ENCODE measurements at regions not wholly inside any gene's neighbourhood (a gene's known extent, or its start where the extent isn't known, plus 50 kb on each side); places are given as distances from the start of the nearest gene placed in this dataset.
"Not testable (repeated sequence)": the region's sequence is repeated elsewhere in the genome, so short reads cannot be mapped to it uniquely, and the experiment has no call there.

- Histone ChIP-seq H3K36me3 (ENCODE audit: insufficient read depth in 1 of 2, low read depth in 1 of 2) (no peaks in the 10 kb centered on the region), H3K4me1 (peaks cover 6% of the 10 kb centered on the region), H3K9me3 (no peaks in the 10 kb centered on the region), H3K4me3 (no peak overlapping the region), H3K27ac (peak overlapping the region; percentile 46), H3K27me3 (ENCODE audit: insufficient read depth in 3 of 3, low read length in 2 of 3) (no peaks in the 10 kb centered on the region)
- intact Hi-C loops (cut with DNase I): no loop called here
- TF ChIP-seq CTCF (IDR thresholded peaks at IDR 0.05): no peak
- DNase-seq (no peak), ATAC-seq (no peak)
- WGBS, 3 donors: 35 to 77% (median 72%) methylated on average over 2 of the region's 2 CpGs
Measured at GRCh38 chr6:102154176-102154575, 760.7 kb downstream of the GRIK2 start.

GRCh38 chr6:102154874-102155273 lies 761.4 kb downstream of the GRIK2 start:
- ATAC-seq (peak in 2 of 4 donors; percentile 62 to 69), DNase-seq (no peak)
- H3K4me1 ChIP-seq: peaks cover 6% of the 10 kb centered on the region
- intact Hi-C loops (cut with DNase I): no loop called here
- H3K36me3 ChIP-seq (ENCODE audit: insufficient read depth in 1 of 2, low read depth in 1 of 2): no peaks in the 10 kb centered on the region
- H3K27me3 ChIP-seq (ENCODE audit: insufficient read depth in 3 of 3, low read length in 2 of 3): no peaks in the 10 kb centered on the region
- no peaks in the 10 kb centered on the region for H3K9me3 ChIP-seq
- no peak for TF ChIP-seq CTCF (IDR thresholded peaks at IDR 0.05)
- peak overlapping the region; percentile 46 for H3K27ac ChIP-seq
- no peak overlapping the region for H3K4me3 ChIP-seq
- 32 to 70% (median 33%) methylated on average over 1 of the region's 1 CpG for WGBS, 3 donors

- ATAC-seq; H3K27ac ChIP-seq; H3K27me3 ChIP-seq (ENCODE audit: insufficient read depth in 3 of 3, low read length in 2 of 3); intact Hi-C loops (cut with DNase I); H3K4me3 ChIP-seq; H3K4me1 ChIP-seq; DNase-seq; H3K36me3 ChIP-seq (ENCODE audit: insufficient read depth in 1 of 2, low read depth in 1 of 2); H3K9me3 ChIP-seq: not testable (repeated sequence)
- WGBS, 3 donors: 90 to 91% (median 90%) methylated on average over 14 to 18 of the region's 18 CpGs
Measured at GRCh38 chr6:102169802-102170201, 776.3 kb downstream of the GRIK2 start.

- intact Hi-C loops (cut with DNase I): no loop called here
- ATAC-seq: no peak
- H3K36me3 ChIP-seq (ENCODE audit: insufficient read depth in 1 of 2, low read depth in 1 of 2): no peaks in the 10 kb centered on the region
- H3K27me3 ChIP-seq (ENCODE audit: insufficient read depth in 3 of 3, low read length in 2 of 3): no peaks in the 10 kb centered on the region
- H3K27ac ChIP-seq: no peak overlapping the region
- no peak overlapping the region for H3K4me3 ChIP-seq
- no peaks in the 10 kb centered on the region for H3K4me1 ChIP-seq
- no peak for DNase-seq
- no peak for TF ChIP-seq CTCF (IDR thresholded peaks at IDR 0.05)
- WGBS, 3 donors: 43 to 45% (median 44%) methylated on average over 2 of the region's 2 CpGs
- no peaks in the 10 kb centered on the region for H3K9me3 ChIP-seq
Measured at GRCh38 chr6:102187186-102187585, 793.7 kb downstream of the GRIK2 start.

- no peaks in the 10 kb centered on the region for H3K4me1 ChIP-seq
- ATAC-seq (no peak), DNase-seq (no peak)
- H3K9me3 ChIP-seq: peaks cover 23% of the 10 kb centered on the region
- H3K27ac ChIP-seq: no peak overlapping the region
- intact Hi-C loops (cut with DNase I): no loop called here
- 60 to 82% (median 61%) methylated on average over 1 of the region's 1 CpG for WGBS, 3 donors
- H3K27me3 ChIP-seq (ENCODE audit: insufficient read depth in 3 of 3, low read length in 2 of 3): no peaks in the 10 kb centered on the region
- H3K36me3 ChIP-seq (ENCODE audit: insufficient read depth in 1 of 2, low read depth in 1 of 2): no peaks in the 10 kb centered on the region
- no peak overlapping the region for H3K4me3 ChIP-seq
- no peak for TF ChIP-seq CTCF (IDR thresholded peaks at IDR 0.05)
Measured at GRCh38 chr6:102195311-102195710, 801.8 kb downstream of the GRIK2 start.

Data from psoas muscle (tissue), 7 donors.